Uterus (tissue), 2 donors: ENCODE measurements at regions not wholly inside any gene's neighbourhood (a gene's known extent, or its start where the extent isn't known, plus 50 kb on each side); places are given as distances from the start of the nearest gene placed in this dataset.

Experiments
- POLR2A ChIP-seq, 2 donors: fragments of 450-650 bp; IDR thresholded peaks; one replicate each; pipeline ENCODE4 v1.6.1; 2016; ENCODE audit warnings: antibody characterized with exemption in 2 of 2, mild to moderate bottlenecking in 1 of 2, moderate library complexity in 1 of 2
- TF ChIP-seq, protein P1 (sequence below), 4 experiments: fragments of 200-600 bp in 2 of 4; fragments of 450-650 bp in 2 of 4; sonication (generic) in 2 of 4; IDR thresholded peaks; one replicate each; pipeline ENCODE4 v1.5.1; 2016 to 2019; ENCODE audit warnings: antibody characterized with exemption in 4 of 4, mild to moderate bottlenecking in 2 of 4, moderate library complexity in 1 of 4

DNA sequence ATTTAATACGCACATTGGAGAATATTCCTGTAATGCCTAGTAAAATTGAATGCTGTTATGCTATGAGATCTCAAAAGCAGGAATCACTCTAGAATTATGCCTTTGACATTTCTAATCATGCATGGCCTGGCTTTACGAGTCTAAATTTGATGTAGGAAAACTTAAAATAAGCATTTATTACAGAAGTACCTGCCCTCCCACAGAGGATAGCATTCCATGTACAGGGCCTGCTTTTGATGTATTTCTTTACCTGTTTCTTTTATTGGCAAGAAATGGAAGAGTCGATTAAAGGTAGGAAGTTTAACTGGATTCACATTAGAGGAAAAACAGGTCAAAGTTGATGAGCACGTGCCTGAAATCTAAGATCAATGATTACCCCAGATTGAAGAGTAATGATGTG, 219.5 kb downstream of the PCDH7 start:
- no peak for TF ChIP-seq POLR2A (IDR thresholded peaks at IDR 0.05)
- TF ChIP-seq, protein P1, sequence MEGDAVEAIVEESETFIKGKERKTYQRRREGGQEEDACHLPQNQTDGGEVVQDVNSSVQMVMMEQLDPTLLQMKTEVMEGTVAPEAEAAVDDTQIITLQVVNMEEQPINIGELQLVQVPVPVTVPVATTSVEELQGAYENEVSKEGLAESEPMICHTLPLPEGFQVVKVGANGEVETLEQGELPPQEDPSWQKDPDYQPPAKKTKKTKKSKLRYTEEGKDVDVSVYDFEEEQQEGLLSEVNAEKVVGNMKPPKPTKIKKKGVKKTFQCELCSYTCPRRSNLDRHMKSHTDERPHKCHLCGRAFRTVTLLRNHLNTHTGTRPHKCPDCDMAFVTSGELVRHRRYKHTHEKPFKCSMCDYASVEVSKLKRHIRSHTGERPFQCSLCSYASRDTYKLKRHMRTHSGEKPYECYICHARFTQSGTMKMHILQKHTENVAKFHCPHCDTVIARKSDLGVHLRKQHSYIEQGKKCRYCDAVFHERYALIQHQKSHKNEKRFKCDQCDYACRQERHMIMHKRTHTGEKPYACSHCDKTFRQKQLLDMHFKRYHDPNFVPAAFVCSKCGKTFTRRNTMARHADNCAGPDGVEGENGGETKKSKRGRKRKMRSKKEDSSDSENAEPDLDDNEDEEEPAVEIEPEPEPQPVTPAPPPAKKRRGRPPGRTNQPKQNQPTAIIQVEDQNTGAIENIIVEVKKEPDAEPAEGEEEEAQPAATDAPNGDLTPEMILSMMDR (IDR thresholded peaks at IDR 0.05) = no peak
